TTC549 (cell line): ENCODE measurements at regions not wholly inside any gene's neighbourhood (a gene's known extent, or its start where the extent isn't known, plus 50 kb on each side); places are given as distances from the start of the nearest gene placed in this dataset.

Experiments used
- FAIRE-seq: peaks from 2 replicates; lab custom pipeline; 2012; peaks lifted over from hg19 to GRCh38; lab: Jason Lieb, UNC

DNA sequence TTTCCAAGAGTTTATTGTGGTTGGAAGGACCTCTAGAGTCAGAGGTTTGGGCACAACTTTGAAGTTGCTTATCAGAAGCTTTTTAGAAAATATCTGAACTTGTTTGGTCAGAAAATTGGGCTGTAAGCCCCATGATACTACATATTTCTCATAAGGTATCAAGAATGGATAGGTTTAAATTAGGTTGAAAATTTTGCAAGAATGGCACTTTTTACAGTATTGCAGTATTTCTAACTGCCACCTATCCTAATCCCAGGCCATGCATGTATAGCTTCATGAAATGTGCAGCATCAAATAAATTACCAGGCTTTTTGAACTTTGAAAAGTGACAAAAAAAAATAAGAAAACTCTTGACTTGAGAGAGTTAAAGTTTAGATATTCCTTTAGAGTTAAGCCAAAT, 367.2 kb downstream of the FIGN start:
- no peak for FAIRE-seq

DNA sequence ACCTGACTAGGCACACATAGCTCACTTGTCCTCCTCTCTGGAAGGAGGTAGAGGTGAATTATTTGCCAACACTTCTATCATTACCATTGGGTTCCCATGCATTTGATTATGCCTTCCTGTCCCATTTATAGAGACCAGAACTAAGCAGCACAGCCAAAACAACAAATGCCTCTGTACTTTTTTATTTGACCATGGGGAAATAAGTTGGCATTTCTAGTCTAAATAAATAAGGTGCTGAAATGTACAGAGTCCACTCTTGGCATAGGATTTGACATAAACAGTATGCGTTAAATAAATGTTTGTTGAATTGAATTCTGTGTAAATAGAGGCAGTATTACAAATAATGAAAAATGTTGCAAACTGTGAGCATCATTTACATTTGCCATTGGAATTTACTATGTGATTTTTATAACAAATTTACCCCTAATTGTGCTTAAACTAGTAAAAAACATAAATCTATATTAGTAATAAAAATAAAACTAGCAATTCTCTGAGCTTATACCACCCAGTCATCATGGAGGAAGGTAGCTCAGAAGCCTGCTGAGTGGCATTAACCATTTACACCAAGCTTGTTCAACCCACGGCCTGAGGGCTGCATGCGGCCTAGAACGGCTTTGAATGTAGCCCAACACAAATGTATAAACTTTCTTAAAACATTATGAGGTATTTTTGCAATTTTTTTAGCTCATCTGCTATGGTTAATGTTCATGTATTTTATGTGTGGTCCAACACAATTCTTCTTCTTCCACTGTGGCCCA, 367.8 kb downstream of the FIGN start:
- no peak for FAIRE-seq

DNA sequence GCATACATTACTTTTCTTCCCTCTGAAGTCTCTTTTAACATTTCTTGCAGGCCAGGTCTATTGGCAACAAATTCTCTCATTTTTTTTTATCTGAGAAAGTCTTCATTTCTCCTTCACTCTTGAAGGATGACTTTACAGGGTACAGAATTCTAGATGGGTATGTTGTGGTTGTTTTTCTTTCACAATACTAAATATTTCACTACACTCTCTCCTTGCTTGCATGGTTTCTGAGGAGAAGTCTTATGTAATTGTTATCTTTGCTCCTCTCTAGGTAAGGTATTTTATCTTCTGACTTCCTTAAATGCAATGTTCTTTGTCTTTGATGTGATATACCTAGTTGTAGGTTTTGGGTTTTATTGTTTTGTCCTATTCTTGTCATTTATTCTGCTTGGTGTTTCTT, 371.1 kb downstream of the FIGN start:
- FAIRE-seq, result no peak

- no peak for FAIRE-seq
These were observed 382.3 kb downstream of the FIGN start for GRCh38 chr2:163353551-163353950.

DNA sequence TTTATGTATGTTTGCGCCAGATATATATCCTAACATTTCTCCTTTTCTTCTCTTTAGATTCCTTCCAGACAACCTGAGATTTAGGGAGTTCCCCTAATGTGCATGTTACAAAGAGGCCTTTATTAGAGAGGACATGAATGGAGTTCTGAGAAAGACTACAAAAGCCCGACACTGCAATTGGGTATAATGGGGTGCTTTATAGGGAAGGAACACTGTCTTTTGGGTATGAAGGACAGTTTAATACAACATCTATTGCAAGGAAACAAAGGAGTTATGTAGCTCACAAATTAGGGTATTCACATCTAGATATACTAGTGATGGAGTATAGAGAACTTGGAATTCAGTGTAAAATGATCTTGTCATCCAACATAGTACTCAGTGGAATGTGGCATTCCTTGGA, 383.8 kb downstream of the FIGN start:
- no peak for FAIRE-seq

- no peak for FAIRE-seq
These were observed 384.7 kb downstream of the FIGN start for GRCh38 chr2:163351143-163351542.

DNA sequence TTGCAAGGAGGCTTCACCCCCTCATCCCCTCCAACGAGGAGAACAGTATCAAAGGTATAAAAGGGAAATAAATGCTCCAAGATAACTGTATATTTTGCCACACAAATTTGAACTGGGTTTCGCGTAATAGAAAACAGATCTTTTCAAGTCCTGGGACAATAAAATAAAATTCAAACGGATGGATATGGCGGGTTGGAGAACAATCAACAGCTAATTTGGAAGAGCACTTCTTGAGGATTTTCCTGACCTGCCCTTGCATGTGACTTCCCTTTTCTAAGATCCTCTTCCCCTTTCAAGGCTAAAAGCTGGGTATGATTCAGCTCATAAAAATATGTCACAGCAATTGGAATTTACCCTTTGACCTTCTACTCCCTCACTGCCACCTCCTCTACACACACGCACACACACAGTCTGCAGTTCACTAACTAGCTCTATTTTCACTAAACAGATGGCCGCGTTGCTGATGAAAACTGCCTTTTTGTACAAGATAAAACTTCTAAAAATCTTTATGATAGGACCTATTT, 386.9 kb downstream of the FIGN start:
- peak; percentile 59 for FAIRE-seq

- FAIRE-seq, result no peak
These were observed 387.6 kb downstream of the FIGN start for GRCh38 chr2:163347982-163348856.

DNA sequence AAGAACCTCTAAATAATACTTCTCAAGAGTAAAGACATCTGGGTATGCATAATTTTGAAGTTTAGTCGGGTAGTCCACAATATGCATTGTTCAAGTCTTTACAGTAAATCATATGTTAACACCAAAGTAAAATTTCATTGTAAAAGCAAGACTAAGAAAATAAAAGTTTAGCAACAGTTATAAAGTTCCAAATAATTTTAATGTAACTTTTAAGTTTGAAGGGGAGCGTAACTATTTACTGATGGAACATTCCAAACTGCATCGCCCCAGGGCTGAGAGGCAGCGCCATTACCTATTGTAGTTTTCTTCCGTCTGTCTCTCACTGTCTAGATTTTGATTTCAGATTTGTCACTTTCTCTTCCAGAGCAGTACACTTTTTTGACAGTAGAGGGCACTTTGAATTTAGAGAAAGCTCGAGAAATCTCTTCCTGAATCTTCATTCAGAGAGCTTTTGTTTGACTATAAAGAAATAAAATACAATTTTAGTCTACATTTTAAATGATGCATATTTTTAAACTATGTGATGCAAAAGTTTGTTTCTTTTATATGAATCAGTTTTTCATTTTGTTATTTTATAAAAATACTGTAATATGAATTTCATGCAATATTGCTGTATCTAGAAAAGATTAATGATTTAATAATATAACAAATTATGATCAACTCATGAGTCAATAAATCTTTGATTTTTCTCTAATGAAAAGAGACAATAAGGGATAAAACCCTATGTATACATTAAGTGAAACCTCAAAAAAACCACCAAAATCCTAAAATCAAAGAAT, 389.8 kb downstream of the FIGN start:
- FAIRE-seq, result peak; percentile 98

DNA sequence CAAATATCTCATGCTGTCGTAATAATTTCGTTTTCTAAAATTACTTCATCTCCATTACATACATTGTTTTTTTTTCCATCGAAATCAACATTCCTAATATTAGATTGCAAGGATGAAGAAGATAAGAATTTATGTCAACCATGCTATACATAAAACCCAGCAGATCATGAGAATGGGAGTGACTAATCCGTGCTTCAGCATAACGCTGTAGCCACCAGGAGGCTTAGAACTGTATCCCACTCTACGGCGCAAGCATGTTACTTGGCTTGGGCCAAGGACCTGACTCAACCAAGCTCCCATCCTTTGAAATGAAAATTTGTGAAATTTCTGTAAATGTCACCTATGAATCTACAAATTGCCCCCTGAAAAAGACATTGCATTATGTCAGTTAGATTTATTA, 392.5 kb downstream of the FIGN start:
- FAIRE-seq, result no peak

DNA sequence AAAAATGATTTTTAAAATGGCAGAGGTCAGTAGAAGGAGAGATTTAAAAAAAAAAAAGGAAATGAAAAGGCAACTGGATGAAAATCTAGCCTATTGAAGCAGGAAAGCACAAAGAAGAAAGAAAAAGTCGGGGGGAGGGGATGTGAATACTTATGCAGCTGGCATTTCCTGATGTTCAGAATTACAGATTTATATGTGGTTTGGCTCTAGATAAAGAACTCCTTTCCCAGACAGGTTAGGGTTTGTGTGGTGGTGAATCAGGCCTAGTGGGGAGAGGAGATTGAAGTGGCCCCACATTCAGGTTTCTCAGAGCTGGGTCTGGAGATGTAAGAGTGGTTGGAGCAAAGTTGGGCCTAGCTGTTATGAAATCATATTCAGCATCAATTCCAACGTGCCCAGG, 394.4 kb downstream of the FIGN start:
- FAIRE-seq, result no peak

DNA sequence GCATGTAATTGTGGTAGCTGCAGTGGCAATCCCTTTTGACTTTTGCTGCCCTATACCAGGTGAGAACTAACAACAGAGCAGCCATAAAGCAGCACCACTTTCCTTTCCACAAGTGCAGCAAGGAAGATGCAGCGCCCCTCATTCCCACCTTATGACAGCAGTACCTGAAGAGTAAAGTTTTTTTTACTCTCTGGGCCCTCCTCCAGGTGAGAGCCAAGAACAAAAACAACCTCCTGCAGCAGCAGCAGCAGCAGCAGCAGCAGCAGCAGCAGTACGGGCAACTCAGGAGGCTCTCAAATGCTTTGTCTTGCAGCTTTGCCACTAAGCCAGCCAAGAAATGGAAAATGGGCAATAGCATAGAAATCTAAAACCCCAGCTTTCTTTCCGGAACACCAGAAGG, 397.5 kb downstream of the FIGN start:
- no peak for FAIRE-seq

DNA sequence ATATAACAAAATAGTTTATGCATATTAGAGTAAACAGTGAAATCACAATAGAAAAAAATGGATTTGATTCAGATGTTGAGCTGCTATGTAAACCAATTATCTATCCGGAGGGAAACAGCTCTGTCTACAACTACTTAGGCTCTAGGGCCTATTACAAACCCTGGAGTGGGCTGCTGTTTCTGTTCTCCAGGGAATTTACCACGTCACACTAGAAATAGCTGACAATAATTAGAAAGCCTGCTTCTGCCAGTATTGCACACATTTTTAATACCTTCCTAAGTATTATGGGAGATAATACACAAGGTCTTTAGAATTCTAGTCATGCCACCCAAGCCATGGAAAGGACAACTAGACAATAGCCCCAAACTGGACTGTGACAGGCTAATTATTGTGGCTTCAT, 411.1 kb downstream of the FIGN start:
- no peak for FAIRE-seq

- no peak for FAIRE-seq
These were observed 416.8 kb downstream of the FIGN start for GRCh38 chr2:163319006-163319405.

- no peak for FAIRE-seq
These were observed 421.1 kb downstream of the FIGN start for GRCh38 chr2:163314712-163315111.

DNA sequence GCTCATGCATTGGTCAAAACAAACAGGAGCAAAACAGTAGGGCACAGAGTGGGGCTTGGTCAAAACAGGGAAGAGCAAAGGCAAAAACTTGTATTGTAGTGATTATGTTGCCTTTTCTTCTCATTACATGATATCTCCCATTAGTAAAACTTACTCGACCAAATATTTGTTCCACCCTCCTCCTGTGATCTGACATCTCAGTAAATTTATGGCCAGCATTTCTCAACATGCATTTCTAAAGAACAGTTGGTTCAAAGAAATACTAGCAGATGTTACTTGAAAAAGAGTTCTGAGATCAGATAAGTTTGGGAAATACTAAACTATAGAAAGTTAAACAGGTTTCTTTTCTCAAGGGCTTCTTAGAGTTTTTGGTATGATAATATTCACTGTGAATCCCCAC, 423.1 kb downstream of the FIGN start:
- FAIRE-seq, result no peak

DNA sequence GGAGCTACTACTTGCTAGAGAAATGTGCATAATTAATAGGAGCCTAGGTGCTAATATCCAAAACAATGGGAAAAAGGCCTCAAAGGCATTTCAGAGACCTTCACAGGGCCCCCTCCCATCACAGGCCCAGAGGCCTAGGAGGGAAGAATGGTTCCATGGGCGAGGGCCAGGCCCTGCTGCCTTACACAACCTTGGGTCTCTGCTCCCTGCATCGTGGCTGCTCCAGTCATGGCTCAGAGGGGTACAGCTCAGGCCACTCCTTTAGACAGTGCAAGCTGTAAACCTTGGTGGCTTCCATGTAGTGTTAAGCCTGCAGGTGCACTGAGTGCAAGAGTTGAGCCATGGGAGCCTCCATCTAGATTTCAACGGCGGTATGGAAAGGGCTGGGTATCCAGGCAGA, 429.2 kb downstream of the FIGN start:
- no peak for FAIRE-seq

DNA sequence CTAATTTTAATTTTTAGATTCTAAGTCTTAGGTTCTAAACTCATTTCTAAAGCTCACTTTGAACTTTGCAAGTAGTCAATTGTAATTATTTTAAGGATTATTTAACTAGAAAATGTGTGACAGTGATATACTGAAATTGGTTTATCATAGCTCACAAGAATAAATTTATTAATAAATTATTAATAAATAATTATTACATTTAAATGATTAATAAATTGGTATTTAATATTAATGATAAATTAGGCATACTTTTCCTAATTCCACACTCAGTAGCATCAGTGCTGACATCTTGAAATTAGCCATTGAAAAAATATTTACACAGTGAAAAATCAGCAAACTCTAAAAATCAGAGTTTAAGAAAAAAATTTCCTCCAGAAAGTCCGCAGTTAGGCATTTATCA, 433.7 kb downstream of the FIGN start:
- FAIRE-seq, result peak; percentile 71

GRCh38 chr2:163291790-163292189, 444.0 kb downstream of the FIGN start:
- no peak for FAIRE-seq

DNA sequence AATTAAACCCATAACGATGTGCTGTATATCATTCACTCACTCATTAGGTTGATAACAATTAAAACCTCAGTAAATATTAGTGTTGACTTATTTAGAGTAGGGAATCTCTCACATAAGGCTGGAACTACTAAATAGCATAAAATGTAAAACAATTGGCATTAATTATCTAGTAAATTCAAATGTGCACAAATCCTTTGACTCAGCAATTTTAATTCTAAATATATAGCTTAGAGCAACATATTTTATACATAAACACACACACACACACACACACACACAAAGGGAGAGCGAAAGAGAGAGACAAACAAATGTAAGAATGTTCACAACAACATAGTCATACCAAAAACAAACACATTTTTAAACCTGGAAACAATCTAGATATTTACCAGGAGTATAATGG, 443.1 kb upstream of the KCNH7 start:
- no peak for FAIRE-seq

- FAIRE-seq, result no peak
These were observed 430.9 kb upstream of the KCNH7 start for GRCh38 chr2:163269374-163270021.

DNA sequence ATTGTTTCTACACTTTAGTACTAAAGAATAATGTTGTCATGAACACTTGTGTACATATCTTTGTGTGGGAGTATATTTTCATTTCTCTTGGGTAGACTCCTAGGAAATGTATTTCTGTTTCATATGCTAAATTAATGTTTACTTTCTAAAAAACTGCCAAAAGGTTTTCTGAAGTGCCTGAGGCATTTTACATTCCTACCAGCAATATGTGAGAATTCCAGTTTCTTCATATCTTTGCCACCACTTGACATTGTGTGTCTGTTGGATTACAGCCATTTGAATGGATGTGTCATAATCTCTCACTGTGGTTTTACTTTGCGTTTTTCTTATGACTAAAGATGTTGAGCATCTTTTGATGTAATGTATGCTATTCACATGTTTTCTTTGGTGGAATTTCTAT, 428.2 kb upstream of the KCNH7 start:
- no peak for FAIRE-seq
